AG04450 (cell line): ENCODE measurements at regions not wholly inside any gene's neighbourhood (a gene's known extent, or its start where the extent isn't known, plus 50 kb on each side); places are given as distances from the start of the nearest gene placed in this dataset.

Source experiments
- CTCF ChIA-PET: fragments of 300-600, 350-600 bp; formaldehyde crosslinking; extraction: SDS; loops from one replicate; lab custom pipeline; 2022; ENCODE audit warnings: antibody characterized with exemption, inconsistent platforms; lab: Charles Lee
- POLR2A ChIA-PET: fragments of 350-600 bp; formaldehyde crosslinking; extraction: SDS; loops from one replicate; lab custom pipeline; 2021; ENCODE audit warnings: antibody characterized with exemption, inconsistent platforms; lab: Yijun Ruan, JAX
- DNase-seq: peaks from one replicate; pipeline ENCODE4 v3.0.0-alpha.2; 2011; ENCODE audit warnings: low read depth, low spot score
- H3K27ac ChIP-seq: one replicate; pipeline ENCODE4 v1.5.1; 2012; ENCODE audit warnings: low read depth, low read length, control low read depth
- H3K27me3 ChIP-seq: one replicate; pipeline ENCODE4 v1.6.0; 2012; ENCODE audit warnings: low read length; ENCODE audit not compliant: control insufficient read depth, insufficient read depth
- H3K4me3 ChIP-seq: 2 replicates; pipeline ENCODE4 v1.5.1; 2011; ENCODE audit warnings: mild to moderate bottlenecking, low read depth, low read length, control low read depth
- H3K9me3 ChIP-seq: 2 replicates; pipeline ENCODE4 v1.5.1; 2012; ENCODE audit warnings: low read length; ENCODE audit not compliant: control insufficient read depth, insufficient read depth
- TF ChIP-seq, protein P1 (sequence below): IDR thresholded peaks from 2 replicates; pipeline ENCODE4 v1.5.1; 2011; ENCODE audit warnings: low read depth, low read length, control low read depth, inconsistent platforms

DNA sequence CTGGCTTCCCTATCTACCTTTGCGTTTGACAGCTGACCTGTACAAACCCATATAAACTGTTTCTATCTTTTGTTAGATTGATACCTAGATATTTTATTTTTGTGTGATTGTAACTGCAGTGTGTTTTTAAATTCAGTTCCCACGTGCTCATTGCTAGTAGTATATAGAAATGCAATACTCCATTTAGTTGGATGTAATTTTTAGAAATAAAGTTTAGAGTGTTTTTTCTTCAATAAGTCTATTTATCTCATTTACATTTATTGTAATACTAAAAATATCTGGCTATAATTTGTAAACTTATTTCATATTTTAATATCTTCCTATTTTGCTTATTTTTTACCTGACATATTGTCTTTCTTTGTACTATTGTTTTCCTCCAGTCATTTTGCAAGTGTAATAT lies 329.7 kb upstream of the ADARB2 start:
- Histone ChIP-seq H3K4me3 (no peak overlapping the region), H3K9me3 (peaks cover 26% of the 10 kb centered on the region), H3K27me3 (no peaks in the 10 kb centered on the region), H3K27ac (no peak overlapping the region)
- no peak for DNase-seq
- CTCF ChIA-PET: no interaction called here
- POLR2A ChIA-PET: no interaction called here
- TF ChIP-seq, protein P1, sequence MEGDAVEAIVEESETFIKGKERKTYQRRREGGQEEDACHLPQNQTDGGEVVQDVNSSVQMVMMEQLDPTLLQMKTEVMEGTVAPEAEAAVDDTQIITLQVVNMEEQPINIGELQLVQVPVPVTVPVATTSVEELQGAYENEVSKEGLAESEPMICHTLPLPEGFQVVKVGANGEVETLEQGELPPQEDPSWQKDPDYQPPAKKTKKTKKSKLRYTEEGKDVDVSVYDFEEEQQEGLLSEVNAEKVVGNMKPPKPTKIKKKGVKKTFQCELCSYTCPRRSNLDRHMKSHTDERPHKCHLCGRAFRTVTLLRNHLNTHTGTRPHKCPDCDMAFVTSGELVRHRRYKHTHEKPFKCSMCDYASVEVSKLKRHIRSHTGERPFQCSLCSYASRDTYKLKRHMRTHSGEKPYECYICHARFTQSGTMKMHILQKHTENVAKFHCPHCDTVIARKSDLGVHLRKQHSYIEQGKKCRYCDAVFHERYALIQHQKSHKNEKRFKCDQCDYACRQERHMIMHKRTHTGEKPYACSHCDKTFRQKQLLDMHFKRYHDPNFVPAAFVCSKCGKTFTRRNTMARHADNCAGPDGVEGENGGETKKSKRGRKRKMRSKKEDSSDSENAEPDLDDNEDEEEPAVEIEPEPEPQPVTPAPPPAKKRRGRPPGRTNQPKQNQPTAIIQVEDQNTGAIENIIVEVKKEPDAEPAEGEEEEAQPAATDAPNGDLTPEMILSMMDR: no peak

DNA sequence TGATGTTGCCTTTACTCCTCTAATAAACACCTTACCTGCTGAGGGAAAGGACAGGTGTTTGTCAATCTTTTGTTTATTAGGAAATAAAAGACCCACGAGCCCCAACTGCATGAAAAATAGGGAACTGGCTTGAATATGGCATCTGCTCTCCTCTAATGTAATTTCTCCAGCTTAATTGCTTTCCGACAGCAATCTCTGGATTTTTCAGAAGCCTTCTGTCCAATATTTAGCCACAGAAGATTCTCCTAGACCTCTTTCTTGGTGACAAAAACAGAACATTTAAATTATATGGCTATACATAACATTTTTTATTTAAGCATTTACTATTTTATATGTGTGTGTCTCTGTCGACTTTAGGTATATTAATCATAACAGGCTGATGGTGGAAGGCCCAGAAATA lies 317.4 kb upstream of the ADARB2 start:
- Histone ChIP-seq H3K27ac (no peak overlapping the region), H3K9me3 (peaks cover 14% of the 10 kb centered on the region; the same call in 1 of the 2 replicates), H3K27me3 (no peaks in the 10 kb centered on the region), H3K4me3 (no peak overlapping the region)
- ChIA-PET CTCF (no interaction called here), POLR2A (no interaction called here)
- TF ChIP-seq, protein P1: no peak
- no peak for DNase-seq

DNA sequence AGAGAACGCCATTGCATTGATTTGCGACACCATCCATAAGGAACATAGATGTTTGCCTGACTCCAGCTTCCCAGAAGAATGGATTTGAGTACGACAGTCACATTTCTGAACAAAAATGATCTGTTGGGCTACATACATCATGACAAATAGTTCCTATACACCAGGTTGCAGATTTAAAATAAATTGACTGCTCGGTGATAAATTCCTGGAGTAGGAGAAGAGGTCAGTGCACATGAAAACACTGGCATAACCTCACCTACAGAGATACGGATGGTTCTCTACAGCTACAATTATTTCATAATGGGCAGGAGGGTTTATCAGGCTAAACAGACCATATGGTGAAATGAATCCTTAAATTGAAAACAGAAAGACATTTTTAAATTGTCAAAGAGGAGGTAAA lies 316.5 kb upstream of the ADARB2 start:
- Histone ChIP-seq H3K9me3 (peaks cover 12% of the 10 kb centered on the region; the same call in 1 of the 2 replicates), H3K27me3 (no peaks in the 10 kb centered on the region), H3K4me3 (no peak overlapping the region), H3K27ac (no peak overlapping the region)
- TF ChIP-seq, protein P1: no peak
- ChIA-PET CTCF (no interaction called here), POLR2A (no interaction called here)
- DNase-seq: no peak

DNA sequence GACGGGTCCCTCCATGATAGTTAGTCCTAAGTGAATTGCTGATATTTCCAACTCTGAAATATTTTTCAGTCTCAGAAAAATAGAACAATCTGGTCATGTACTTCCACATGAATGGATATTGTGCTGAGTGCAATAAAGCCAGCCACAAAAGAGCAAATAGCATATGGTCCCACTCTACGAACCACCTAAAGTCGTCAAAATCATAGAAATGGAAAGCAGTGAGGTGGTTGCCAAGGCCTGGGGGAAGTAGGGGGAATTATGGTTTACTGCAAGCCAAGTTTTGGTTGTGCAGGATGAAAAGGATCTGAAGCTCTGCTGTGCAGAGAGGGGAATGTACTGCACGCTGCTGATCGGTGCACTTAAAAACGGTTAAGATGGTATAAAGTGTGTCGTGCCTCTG lies 313.8 kb upstream of the ADARB2 start:
- TF ChIP-seq, protein P1: no peak
- POLR2A ChIA-PET: no interaction called here

DNA sequence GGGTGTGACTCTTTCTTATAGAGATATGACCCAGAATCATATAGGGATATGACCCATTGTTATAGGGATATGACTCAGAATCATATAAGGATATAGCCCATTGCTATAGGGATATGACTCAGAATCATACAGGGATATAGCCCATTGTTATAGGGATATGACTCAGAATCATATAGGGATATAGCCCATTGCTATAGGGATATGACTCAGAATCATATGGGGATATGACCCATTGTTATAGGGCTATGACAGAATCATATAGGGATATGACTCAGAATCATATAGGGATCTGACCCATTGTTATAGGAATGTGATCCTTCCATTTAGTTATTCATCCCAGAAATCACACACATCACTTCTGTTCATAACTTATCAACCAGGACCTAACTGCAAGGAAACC lies 312.2 kb upstream of the ADARB2 start:
- DNase-seq: no peak
- no peak overlapping the region for H3K4me3 ChIP-seq
- CTCF ChIA-PET: no interaction called here
- no peaks in the 10 kb centered on the region for H3K27me3 ChIP-seq
- POLR2A ChIA-PET: no interaction called here
- no peak overlapping the region for H3K27ac ChIP-seq
- peaks cover 5% of the 10 kb centered on the region; the same call in 1 of the 2 replicates for H3K9me3 ChIP-seq
- TF ChIP-seq, protein P1: no peak

More for the DNA sequence above, 313.8 kb upstream of the ADARB2 start:
- no peak for DNase-seq
- Histone ChIP-seq H3K27me3 (no peaks in the 10 kb centered on the region), H3K27ac (no peak overlapping the region), H3K4me3 (no peak overlapping the region), H3K9me3 (peaks cover 3% of the 10 kb centered on the region; the same call in 1 of the 2 replicates)
- CTCF ChIA-PET: interaction anchor here (1.1 kb wide), 1 partner anchor 15 kb away, joined by 3 read pairs; no protein-coding TSS in a partner anchor
